ENCODE measurements at regions not wholly inside any gene's neighbourhood (a gene's known extent, or its start where the extent isn't known, plus 50 kb on each side); places are given as distances from the start of the nearest gene placed in this dataset.
A peak's percentile ranks its signal among the peaks of the same experiment; 100 is the strongest.

GRCh38 chr1:175894581-175894980, 151.2 kb upstream of the TNR start:
- no peak for DNase-seq

GRCh38 chr1:175893192-175893591, 149.8 kb upstream of the TNR start:
- DNase-seq: no peak

- no peak for DNase-seq
Observed at GRCh38 chr1:175892686-175893085, 149.3 kb upstream of the TNR start.

GRCh38 chr1:175891783-175892309, 148.5 kb upstream of the TNR start:
- DNase-seq: no peak

GRCh38 chr1:175890958-175891357, 147.6 kb upstream of the TNR start:
- DNase-seq: no peak

- no peak for DNase-seq
Observed at GRCh38 chr1:175889848-175890247, 146.5 kb upstream of the TNR start.

GRCh38 chr1:175888996-175889395, 145.6 kb upstream of the TNR start:
- DNase-seq: no peak

- DNase-seq: no peak
Observed at GRCh38 chr1:175887981-175888428, 144.6 kb upstream of the TNR start.

- no peak for DNase-seq
Observed at GRCh38 chr1:175887521-175887920, 144.1 kb upstream of the TNR start.

GRCh38 chr1:175885326-175885725, 141.9 kb upstream of the TNR start:
- DNase-seq: peak; percentile 22

GRCh38 chr1:175884369-175884768, 141.0 kb upstream of the TNR start:
- DNase-seq: no peak

GRCh38 chr1:175882192-175882591, 138.8 kb upstream of the TNR start:
- DNase-seq: no peak

GRCh38 chr1:175881246-175881976, 138.0 kb upstream of the TNR start:
- DNase-seq: no peak

GRCh38 chr1:175878775-175879174, 135.4 kb upstream of the TNR start:
- DNase-seq: no peak

GRCh38 chr1:175877939-175878737, 134.7 kb upstream of the TNR start:
- no peak for DNase-seq

- no peak for DNase-seq
Observed at GRCh38 chr1:175875556-175875955, 132.2 kb upstream of the TNR start.

GRCh38 chr1:175874081-175874480, 130.7 kb upstream of the TNR start:
- DNase-seq: no peak

GRCh38 chr1:175873290-175873935, 130.0 kb upstream of the TNR start:
- no peak for DNase-seq

GRCh38 chr1:175872588-175872987, 129.2 kb upstream of the TNR start:
- no peak for DNase-seq

GRCh38 chr1:175871647-175872046, 128.3 kb upstream of the TNR start:
- DNase-seq: no peak

GRCh38 chr1:175870217-175870616, 126.8 kb upstream of the TNR start:
- no peak for DNase-seq

GRCh38 chr1:175866776-175867175, 123.4 kb upstream of the TNR start:
- DNase-seq: no peak

- no peak for DNase-seq
Observed at GRCh38 chr1:175865041-175865766, 121.8 kb upstream of the TNR start.

Measured in amniotic stem cell (primary cell).